ENCODE measurements at regions not wholly inside any gene's neighbourhood (a gene's known extent, or its start where the extent isn't known, plus 50 kb on each side); places are given as distances from the start of the nearest gene placed in this dataset.
A peak's percentile ranks its signal among the peaks of the same experiment; 100 is the strongest.

- no peak for DNase-seq
- in situ Hi-C loops (cut with MboI; ENCODE audit: low pct_unique_long_range_greater_than_20kb, low sequenced_read_pairs), result no loop called here
Measured at GRCh38 chr10:4117604-4118003, 332.6 kb upstream of the KLF6 start.

GRCh38 chr10:4111643-4112042 lies 326.6 kb upstream of the KLF6 start:
- no peak for DNase-seq
- in situ Hi-C loops (cut with MboI; ENCODE audit: low pct_unique_long_range_greater_than_20kb, low sequenced_read_pairs), result no loop called here

- DNase-seq, result no peak
- in situ Hi-C loops (cut with MboI; ENCODE audit: low pct_unique_long_range_greater_than_20kb, low sequenced_read_pairs), result no loop called here
Measured at GRCh38 chr10:4109469-4109868, 324.5 kb upstream of the KLF6 start.

GRCh38 chr10:4108693-4109092 lies 323.7 kb upstream of the KLF6 start:
- no peak for DNase-seq
- in situ Hi-C loops (cut with MboI; ENCODE audit: low pct_unique_long_range_greater_than_20kb, low sequenced_read_pairs), result no loop called here

GRCh38 chr10:4107285-4107851 lies 322.4 kb upstream of the KLF6 start:
- in situ Hi-C loops (cut with MboI; ENCODE audit: low pct_unique_long_range_greater_than_20kb, low sequenced_read_pairs), result no loop called here

GRCh38 chr10:4103603-4104002 lies 318.6 kb upstream of the KLF6 start:
- in situ Hi-C loops (cut with MboI; ENCODE audit: low pct_unique_long_range_greater_than_20kb, low sequenced_read_pairs), result no loop called here
- no peak for DNase-seq

More at GRCh38 chr10:4107285-4107851, 322.4 kb upstream of the KLF6 start:
- peak; percentile 86 for DNase-seq

GRCh38 chr10:4102802-4103344 lies 317.9 kb upstream of the KLF6 start:
- in situ Hi-C loops (cut with MboI; ENCODE audit: low pct_unique_long_range_greater_than_20kb, low sequenced_read_pairs), result no loop called here
- peak; percentile 10 for DNase-seq

GRCh38 chr10:4101918-4102654 lies 317.1 kb upstream of the KLF6 start:
- in situ Hi-C loops (cut with MboI; ENCODE audit: low pct_unique_long_range_greater_than_20kb, low sequenced_read_pairs), result no loop called here
- no peak for DNase-seq

GRCh38 chr10:4100380-4100779 lies 315.4 kb upstream of the KLF6 start:
- DNase-seq, result no peak
- in situ Hi-C loops (cut with MboI; ENCODE audit: low pct_unique_long_range_greater_than_20kb, low sequenced_read_pairs), result no loop called here

GRCh38 chr10:4099202-4099601 lies 314.2 kb upstream of the KLF6 start:
- in situ Hi-C loops (cut with MboI; ENCODE audit: low pct_unique_long_range_greater_than_20kb, low sequenced_read_pairs), result no loop called here
- no peak for DNase-seq

- in situ Hi-C loops (cut with MboI; ENCODE audit: low pct_unique_long_range_greater_than_20kb, low sequenced_read_pairs), result no loop called here
- DNase-seq, result no peak
Measured at GRCh38 chr10:4095166-4095917, 310.3 kb upstream of the KLF6 start.

- no peak for DNase-seq
- in situ Hi-C loops (cut with MboI; ENCODE audit: low pct_unique_long_range_greater_than_20kb, low sequenced_read_pairs), result no loop called here
Measured at GRCh38 chr10:4094751-4095150, 309.7 kb upstream of the KLF6 start.

GRCh38 chr10:4093438-4093837 lies 308.4 kb upstream of the KLF6 start:
- no peak for DNase-seq
- in situ Hi-C loops (cut with MboI; ENCODE audit: low pct_unique_long_range_greater_than_20kb, low sequenced_read_pairs), result no loop called here

- DNase-seq, result no peak
- in situ Hi-C loops (cut with MboI; ENCODE audit: low pct_unique_long_range_greater_than_20kb, low sequenced_read_pairs), result no loop called here
Measured at GRCh38 chr10:4088354-4089066, 303.5 kb upstream of the KLF6 start.

- in situ Hi-C loops (cut with MboI; ENCODE audit: low pct_unique_long_range_greater_than_20kb, low sequenced_read_pairs), result no loop called here
- DNase-seq, result no peak
Measured at GRCh38 chr10:4086131-4086898, 301.3 kb upstream of the KLF6 start.

- in situ Hi-C loops (cut with MboI; ENCODE audit: low pct_unique_long_range_greater_than_20kb, low sequenced_read_pairs), result no loop called here
- no peak for DNase-seq
Measured at GRCh38 chr10:4083509-4084003, 298.5 kb upstream of the KLF6 start.

- in situ Hi-C loops (cut with MboI; ENCODE audit: low pct_unique_long_range_greater_than_20kb, low sequenced_read_pairs), result no loop called here
- DNase-seq, result no peak
Measured at GRCh38 chr10:4082861-4083260, 297.9 kb upstream of the KLF6 start.

GRCh38 chr10:4081685-4082111 lies 296.7 kb upstream of the KLF6 start:
- in situ Hi-C loops (cut with MboI; ENCODE audit: low pct_unique_long_range_greater_than_20kb, low sequenced_read_pairs), result no loop called here
- no peak for DNase-seq

Measured in KBM-7 (cell line).